HG03378 (cell line): ENCODE measurements at regions not wholly inside any gene's neighbourhood (a gene's known extent, or its start where the extent isn't known, plus 50 kb on each side); places are given as distances from the start of the nearest gene placed in this dataset.

Source experiments
- ATAC-seq: cut with Tn5 transposase; IDR thresholded peaks from one replicate; pipeline ENCODE4 v1.9.1; 2021; ENCODE audit warnings: mild to moderate bottlenecking, moderate library complexity; ENCODE audit not compliant: unreplicated experiment

- ATAC-seq: no peak
Observed at GRCh38 chr3:76177610-76178009, 392.3 kb upstream of the ZNF717 start.

GRCh38 chr3:76178412-76178811 lies 393.1 kb upstream of the ZNF717 start:
- ATAC-seq: no peak

- ATAC-seq: no peak
Observed at GRCh38 chr3:76181213-76181612, 395.9 kb upstream of the ZNF717 start.

GRCh38 chr3:76198086-76198485 lies 412.7 kb upstream of the ZNF717 start:
- no peak for ATAC-seq

GRCh38 chr3:76199382-76199781 lies 414.0 kb upstream of the ZNF717 start:
- ATAC-seq: no peak

- no peak for ATAC-seq
Observed at GRCh38 chr3:76203578-76203977, 418.2 kb upstream of the ZNF717 start.

- ATAC-seq: no peak
Observed at GRCh38 chr3:76206346-76206745, 421.0 kb upstream of the ZNF717 start.

- ATAC-seq: no peak
Observed at GRCh38 chr3:76212679-76213078, 427.3 kb upstream of the ZNF717 start.

GRCh38 chr3:76222201-76222600 lies 436.9 kb upstream of the ZNF717 start:
- no peak for ATAC-seq

- ATAC-seq: no peak
Observed at GRCh38 chr3:76231258-76231657, 445.9 kb upstream of the ZNF717 start.

GRCh38 chr3:76242886-76243753 lies 457.8 kb upstream of the ZNF717 start:
- ATAC-seq: no peak

- ATAC-seq: no peak
Observed at GRCh38 chr3:76245073-76245472, 459.7 kb upstream of the ZNF717 start.

GRCh38 chr3:76245622-76246021 lies 460.3 kb upstream of the ZNF717 start:
- ATAC-seq: no peak

- no peak for ATAC-seq
Observed at GRCh38 chr3:76264496-76264895, 479.1 kb upstream of the ZNF717 start.

GRCh38 chr3:76264911-76265310 lies 479.6 kb upstream of the ZNF717 start:
- ATAC-seq: no peak

GRCh38 chr3:76266511-76266910 lies 481.2 kb upstream of the ZNF717 start:
- ATAC-seq: no peak

GRCh38 chr3:76267851-76268380 lies 482.6 kb upstream of the ZNF717 start:
- no peak for ATAC-seq

GRCh38 chr3:76293856-76294255 lies 508.5 kb upstream of the ZNF717 start:
- ATAC-seq: no peak

GRCh38 chr3:76300746-76301145 lies 515.4 kb upstream of the ZNF717 start:
- ATAC-seq: no peak

- no peak for ATAC-seq
Observed at GRCh38 chr3:76307556-76307955, 522.2 kb upstream of the ZNF717 start.

GRCh38 chr3:76308541-76308940 lies 523.2 kb upstream of the ZNF717 start:
- ATAC-seq: no peak

- ATAC-seq: no peak
Observed at GRCh38 chr3:76310089-76310488, 524.7 kb upstream of the ZNF717 start.

GRCh38 chr3:76310667-76311066 lies 525.3 kb upstream of the ZNF717 start:
- no peak for ATAC-seq
